GM12875 (cell line): ENCODE measurements at regions not wholly inside any gene's neighbourhood (a gene's known extent, or its start where the extent isn't known, plus 50 kb on each side); places are given as distances from the start of the nearest gene placed in this dataset.

ENCODE experiments used
- H3K4me3 ChIP-seq: one replicate; pipeline ENCODE4 v1.5.1; 2011; ENCODE audit warnings: low read depth, low read length, control low read depth
- TF ChIP-seq, protein P1 (sequence below): IDR thresholded peaks from 2 replicates; pipeline ENCODE4 v1.5.1; 2011; ENCODE audit warnings: low read depth, mild to moderate bottlenecking, control low read depth, inconsistent platforms, low read length, moderate library complexity, borderline replicate concordance; ENCODE audit not compliant: insufficient read depth

- no peak overlapping the region for H3K4me3 ChIP-seq
- TF ChIP-seq, protein P1, sequence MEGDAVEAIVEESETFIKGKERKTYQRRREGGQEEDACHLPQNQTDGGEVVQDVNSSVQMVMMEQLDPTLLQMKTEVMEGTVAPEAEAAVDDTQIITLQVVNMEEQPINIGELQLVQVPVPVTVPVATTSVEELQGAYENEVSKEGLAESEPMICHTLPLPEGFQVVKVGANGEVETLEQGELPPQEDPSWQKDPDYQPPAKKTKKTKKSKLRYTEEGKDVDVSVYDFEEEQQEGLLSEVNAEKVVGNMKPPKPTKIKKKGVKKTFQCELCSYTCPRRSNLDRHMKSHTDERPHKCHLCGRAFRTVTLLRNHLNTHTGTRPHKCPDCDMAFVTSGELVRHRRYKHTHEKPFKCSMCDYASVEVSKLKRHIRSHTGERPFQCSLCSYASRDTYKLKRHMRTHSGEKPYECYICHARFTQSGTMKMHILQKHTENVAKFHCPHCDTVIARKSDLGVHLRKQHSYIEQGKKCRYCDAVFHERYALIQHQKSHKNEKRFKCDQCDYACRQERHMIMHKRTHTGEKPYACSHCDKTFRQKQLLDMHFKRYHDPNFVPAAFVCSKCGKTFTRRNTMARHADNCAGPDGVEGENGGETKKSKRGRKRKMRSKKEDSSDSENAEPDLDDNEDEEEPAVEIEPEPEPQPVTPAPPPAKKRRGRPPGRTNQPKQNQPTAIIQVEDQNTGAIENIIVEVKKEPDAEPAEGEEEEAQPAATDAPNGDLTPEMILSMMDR = no peak
Observed at GRCh38 chr6:19549109-19549508, 288.1 kb upstream of the ID4 start.

DNA sequence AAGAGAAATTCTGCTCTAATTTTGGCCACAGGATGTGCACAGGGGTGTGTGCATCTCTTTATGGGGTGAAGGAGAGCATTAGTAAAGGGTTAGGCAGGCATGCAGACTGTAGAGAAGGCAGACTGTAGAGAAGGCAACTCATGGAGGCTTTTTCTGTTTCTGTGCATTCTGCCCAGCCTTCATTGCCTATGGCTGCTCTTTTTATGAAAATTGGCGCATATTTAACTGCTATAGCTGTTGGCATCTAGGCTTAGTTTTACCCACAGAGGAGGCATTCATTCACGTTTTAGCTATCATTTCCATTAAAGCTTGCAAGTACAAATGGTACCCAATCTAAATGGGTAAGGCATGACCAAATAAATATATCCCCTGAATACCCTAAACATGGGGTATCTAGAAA is 286.8 kb upstream of the ID4 start:
- TF ChIP-seq, protein P1 = no peak
- no peak overlapping the region for H3K4me3 ChIP-seq

GRCh38 chr6:19551611-19552010 is 285.6 kb upstream of the ID4 start:
- no peak overlapping the region for H3K4me3 ChIP-seq
- TF ChIP-seq, protein P1 = no peak

DNA sequence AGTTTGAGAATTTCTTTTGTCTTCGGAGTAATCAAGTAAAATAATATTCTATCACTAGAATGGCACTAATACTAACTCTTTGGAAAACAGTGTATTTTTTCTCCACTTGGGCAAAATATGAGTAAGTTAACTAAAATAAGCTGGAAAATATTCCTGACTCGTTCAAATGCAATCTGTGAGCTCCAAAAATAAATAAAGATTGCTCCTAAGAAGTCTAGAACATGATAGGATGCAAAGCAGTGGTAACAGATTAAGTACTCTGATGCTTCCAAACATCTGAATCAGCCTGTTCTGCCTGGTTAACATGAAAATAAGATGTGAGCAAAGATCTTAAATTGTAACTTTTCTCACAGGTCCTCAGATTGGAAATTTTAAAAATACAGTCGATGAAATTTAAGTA is 285.1 kb upstream of the ID4 start:
- TF ChIP-seq, protein P1 = no peak
- H3K4me3 ChIP-seq = no peak overlapping the region

DNA sequence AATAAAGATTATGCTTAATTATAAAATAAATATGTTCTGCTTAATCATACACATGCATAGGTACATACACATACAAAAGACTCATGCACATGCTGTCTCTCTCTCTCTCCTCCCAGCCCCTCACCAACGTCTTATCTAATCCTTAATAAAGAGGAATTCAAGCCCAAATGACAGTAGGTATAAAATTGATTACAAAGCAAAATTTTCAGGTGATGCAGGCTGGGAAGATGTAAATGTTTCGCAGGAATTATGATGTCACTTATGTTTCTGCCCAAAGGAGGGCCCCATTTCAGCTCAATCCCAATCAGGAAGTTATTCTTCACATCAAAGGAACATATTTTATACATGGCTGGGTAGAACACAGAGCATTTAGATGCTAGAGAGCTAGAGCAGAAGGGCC is 284.6 kb upstream of the ID4 start:
- no peak overlapping the region for H3K4me3 ChIP-seq

DNA sequence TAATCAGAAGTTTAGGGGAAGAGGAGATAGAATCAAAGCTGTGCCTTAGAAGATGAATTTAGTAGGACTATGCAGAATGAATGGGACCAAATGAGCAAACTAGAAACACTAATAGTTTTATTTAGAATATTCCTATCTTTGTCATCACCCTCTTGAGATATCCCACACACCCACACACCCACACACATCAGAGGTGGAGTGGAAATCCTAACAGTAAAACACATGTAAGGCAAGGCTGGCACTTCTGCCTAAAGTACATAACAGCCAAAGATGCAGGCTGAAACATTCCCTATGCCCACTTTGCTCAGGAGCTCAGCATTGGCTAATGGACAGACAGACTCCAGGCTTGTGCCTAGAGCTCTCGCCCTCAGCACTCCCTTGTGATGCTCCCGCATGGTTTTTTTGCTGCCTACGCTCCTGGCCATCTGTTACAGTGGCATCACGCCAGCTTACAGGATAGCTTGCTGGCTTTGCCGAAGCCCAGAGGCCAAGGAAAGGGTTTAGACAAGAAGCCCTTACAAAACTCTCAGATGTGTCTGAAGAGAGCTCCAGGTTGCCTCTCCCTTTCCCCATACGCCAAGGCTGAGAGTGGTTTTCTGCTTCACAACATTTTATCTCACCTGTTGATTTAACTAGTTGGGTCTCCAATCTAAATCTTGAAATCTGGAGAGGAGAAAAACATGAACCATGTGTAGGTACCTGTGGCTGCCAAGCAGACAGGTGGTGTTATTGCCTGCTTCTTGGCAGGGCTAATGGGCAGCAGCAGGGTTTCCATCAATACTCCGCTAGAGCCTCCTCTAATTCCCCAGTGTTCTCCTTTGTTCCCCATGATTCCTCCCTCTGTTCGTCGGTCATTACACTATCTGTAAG is 282.6 kb upstream of the ID4 start:
- TF ChIP-seq, protein P1 = no peak
- no peak overlapping the region for H3K4me3 ChIP-seq

More for the DNA sequence above, 284.6 kb upstream of the ID4 start:
- TF ChIP-seq, protein P1 = no peak

- TF ChIP-seq, protein P1 = no peak
Observed at GRCh38 chr6:19557191-19557590, 280.0 kb upstream of the ID4 start.

More at GRCh38 chr6:19557191-19557590, 280.0 kb upstream of the ID4 start:
- no peak overlapping the region for H3K4me3 ChIP-seq
